Chondrocyte (in vitro differentiated cells): ENCODE measurements at regions not wholly inside any gene's neighbourhood (a gene's known extent, or its start where the extent isn't known, plus 50 kb on each side); places are given as distances from the start of the nearest gene placed in this dataset.

Experiments
- DNase-seq: peaks from one replicate; pipeline ENCODE4 v3.0.0; 2021; ENCODE audit warnings: mixed read lengths, low spot score
- H3K27ac Mint-ChIP-seq: one replicate; pipeline ENCODE4 v1.8.0; 2021; ENCODE audit warnings: mild to moderate bottlenecking, moderate library complexity, mixed read lengths; ENCODE audit not compliant: unreplicated experiment
- H3K27me3 Mint-ChIP-seq: 2 replicates; pipeline ENCODE4 v1.8.0; 2021; ENCODE audit warnings: low read depth, mixed read lengths
- H3K36me3 Mint-ChIP-seq: 2 replicates; pipeline ENCODE4 v1.8.0; 2021; ENCODE audit warnings: low read depth, mixed read lengths
- H3K4me1 Mint-ChIP-seq: 2 replicates; pipeline ENCODE4 v1.8.0; 2021; ENCODE audit warnings: low read depth, mild to moderate bottlenecking, mixed read lengths
- H3K4me3 Mint-ChIP-seq: one replicate; pipeline ENCODE4 v1.8.0; 2021; ENCODE audit warnings: mild to moderate bottlenecking, moderate library complexity, mixed read lengths; ENCODE audit not compliant: unreplicated experiment
- H3K9me3 Mint-ChIP-seq: 2 replicates; pipeline ENCODE4 v1.8.0; 2021; ENCODE audit warnings: low read depth, mixed read lengths
- TF ChIP-seq, protein P1 (sequence below): fragments of 200-600 bp; sonication (generic); IDR thresholded peaks from 2 replicates; pipeline ENCODE4 v1.5.0; 2021; ENCODE audit warnings: antibody characterized with exemption, mild to moderate bottlenecking, moderate library complexity

DNA sequence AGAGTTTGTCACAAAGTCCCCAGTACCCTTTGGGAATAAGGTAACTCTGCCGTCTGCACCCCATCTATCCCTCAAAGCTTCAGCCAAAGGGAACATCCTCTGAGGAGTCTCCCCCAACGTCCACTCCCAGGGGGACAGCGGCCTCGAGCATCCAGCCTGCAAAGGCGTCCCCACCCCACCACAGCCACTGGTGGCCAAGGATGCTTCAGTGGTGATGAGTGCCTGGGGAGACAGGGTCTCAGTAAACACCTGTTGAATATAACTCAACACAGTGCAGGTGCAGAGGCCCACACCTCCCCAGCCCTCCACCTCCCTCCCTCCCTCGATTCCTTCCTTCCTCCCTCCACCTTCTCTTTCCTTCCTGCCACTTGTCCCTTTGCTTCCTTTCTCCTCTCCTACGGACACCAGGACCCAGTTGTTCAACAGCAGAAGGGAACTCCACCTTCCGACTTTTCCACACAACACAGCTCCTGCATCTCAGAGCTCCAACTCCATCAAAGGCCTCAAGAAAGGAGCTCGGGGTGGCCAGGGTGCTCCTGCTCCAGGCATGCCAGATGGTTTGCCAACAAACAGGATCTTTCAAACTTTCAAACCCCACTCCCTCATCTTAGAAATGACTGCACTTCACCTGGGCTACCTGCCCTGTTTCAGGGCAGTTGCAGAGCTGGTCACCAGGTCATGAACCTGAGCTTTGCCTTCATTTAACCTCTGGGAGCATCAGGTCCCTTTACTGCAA is 87.8 kb upstream of the SNTG2 start:
- Mint-ChIP-seq H3K36me3 (no peaks in the 10 kb centered on the region), H3K4me1 (no peaks in the 10 kb centered on the region), H3K9me3 (no peaks in the 10 kb centered on the region), H3K27ac (no peak overlapping the region), H3K4me3 (no peak overlapping the region), H3K27me3 (peaks cover 22% of the 10 kb centered on the region)
- no peak for DNase-seq
- TF ChIP-seq, protein P1, sequence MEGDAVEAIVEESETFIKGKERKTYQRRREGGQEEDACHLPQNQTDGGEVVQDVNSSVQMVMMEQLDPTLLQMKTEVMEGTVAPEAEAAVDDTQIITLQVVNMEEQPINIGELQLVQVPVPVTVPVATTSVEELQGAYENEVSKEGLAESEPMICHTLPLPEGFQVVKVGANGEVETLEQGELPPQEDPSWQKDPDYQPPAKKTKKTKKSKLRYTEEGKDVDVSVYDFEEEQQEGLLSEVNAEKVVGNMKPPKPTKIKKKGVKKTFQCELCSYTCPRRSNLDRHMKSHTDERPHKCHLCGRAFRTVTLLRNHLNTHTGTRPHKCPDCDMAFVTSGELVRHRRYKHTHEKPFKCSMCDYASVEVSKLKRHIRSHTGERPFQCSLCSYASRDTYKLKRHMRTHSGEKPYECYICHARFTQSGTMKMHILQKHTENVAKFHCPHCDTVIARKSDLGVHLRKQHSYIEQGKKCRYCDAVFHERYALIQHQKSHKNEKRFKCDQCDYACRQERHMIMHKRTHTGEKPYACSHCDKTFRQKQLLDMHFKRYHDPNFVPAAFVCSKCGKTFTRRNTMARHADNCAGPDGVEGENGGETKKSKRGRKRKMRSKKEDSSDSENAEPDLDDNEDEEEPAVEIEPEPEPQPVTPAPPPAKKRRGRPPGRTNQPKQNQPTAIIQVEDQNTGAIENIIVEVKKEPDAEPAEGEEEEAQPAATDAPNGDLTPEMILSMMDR: no peak

DNA sequence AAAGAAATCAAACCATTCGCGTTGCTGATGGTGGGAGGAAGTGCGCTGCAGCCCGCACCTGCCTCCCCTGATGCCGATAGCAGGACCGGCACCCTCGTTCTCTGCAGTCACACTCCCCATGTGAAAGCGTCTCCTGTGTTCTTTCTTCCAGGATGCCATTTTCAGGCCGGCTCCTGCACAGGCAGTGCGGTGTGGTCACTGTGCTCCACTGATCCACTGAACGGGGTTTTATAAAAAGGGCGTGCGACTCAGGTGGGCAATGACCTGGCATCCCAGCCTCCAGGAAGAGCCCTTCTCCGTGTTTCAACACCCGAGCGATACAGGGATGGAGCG is 88.3 kb upstream of the SNTG2 start:
- Mint-ChIP-seq H3K27me3 (peaks cover 19% of the 10 kb centered on the region), H3K9me3 (no peaks in the 10 kb centered on the region), H3K27ac (no peak overlapping the region), H3K4me3 (no peak overlapping the region), H3K36me3 (no peaks in the 10 kb centered on the region), H3K4me1 (no peaks in the 10 kb centered on the region)
- no peak for DNase-seq
- TF ChIP-seq, protein P1: no peak

DNA sequence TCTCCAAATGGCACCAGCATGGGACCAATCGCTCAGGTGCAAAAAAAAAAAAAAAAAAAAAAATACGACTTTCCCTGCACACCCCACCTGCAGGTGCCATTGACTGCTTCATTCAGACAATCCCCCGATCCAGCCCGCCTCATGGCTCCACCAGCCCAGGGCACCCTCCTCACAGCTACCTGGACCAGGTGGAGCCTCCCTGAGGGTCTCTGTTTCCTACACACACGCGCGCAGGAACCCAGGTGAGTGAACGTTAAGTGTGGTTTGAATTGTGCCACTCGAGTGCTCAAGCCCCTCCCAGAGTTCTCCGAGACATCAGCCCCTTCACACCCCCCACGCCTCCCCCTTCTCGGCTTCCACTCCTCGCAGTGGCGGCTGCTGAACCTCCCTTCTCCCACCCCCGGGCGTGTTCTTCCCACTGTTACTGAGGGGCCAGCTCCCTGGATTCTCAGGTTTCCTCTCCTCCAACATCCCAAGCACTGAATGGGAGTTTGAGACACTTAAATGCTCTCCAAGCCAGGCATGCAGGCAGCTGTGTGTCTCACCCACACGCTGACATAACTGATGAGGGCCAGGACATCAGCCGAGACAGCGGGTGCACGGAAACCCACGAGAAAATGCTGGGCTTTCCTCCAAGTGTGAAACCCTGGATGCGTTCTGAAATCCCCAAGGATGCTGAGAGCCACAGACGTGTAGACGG is 88.8 kb upstream of the SNTG2 start:
- Mint-ChIP-seq H3K4me1 (peaks cover under 1% of the 10 kb centered on the region), H3K27me3 (peaks cover 18% of the 10 kb centered on the region), H3K36me3 (no peaks in the 10 kb centered on the region), H3K27ac (no peak overlapping the region), H3K9me3 (no peaks in the 10 kb centered on the region), H3K4me3 (no peak overlapping the region)
- TF ChIP-seq, protein P1: no peak
- DNase-seq: no peak

- Mint-ChIP-seq H3K4me1 (peaks cover 6% of the 10 kb centered on the region), H3K27ac (no peak overlapping the region), H3K9me3 (no peaks in the 10 kb centered on the region), H3K4me3 (no peak overlapping the region), H3K27me3 (peaks cover 16% of the 10 kb centered on the region), H3K36me3 (no peaks in the 10 kb centered on the region)
- DNase-seq: no peak
- TF ChIP-seq, protein P1: no peak
These were observed 90.3 kb upstream of the SNTG2 start for GRCh38 chr2:860259-860855.

- TF ChIP-seq, protein P1: no peak
These were observed 92.0 kb upstream of the SNTG2 start for GRCh38 chr2:858646-859045.

More at GRCh38 chr2:858646-859045, 92.0 kb upstream of the SNTG2 start:
- Mint-ChIP-seq H3K4me1 (peaks cover 6% of the 10 kb centered on the region), H3K4me3 (no peak overlapping the region), H3K27me3 (peaks cover 16% of the 10 kb centered on the region), H3K36me3 (no peaks in the 10 kb centered on the region), H3K27ac (no peak overlapping the region), H3K9me3 (no peaks in the 10 kb centered on the region)
- no peak for DNase-seq
